ENCODE measurements at regions not wholly inside any gene's neighbourhood (a gene's known extent, or its start where the extent isn't known, plus 50 kb on each side); places are given as distances from the start of the nearest gene placed in this dataset.
A peak's percentile ranks its signal among the peaks of the same experiment; 100 is the strongest.

- H4K91ac ChIP-seq (ENCODE audit: insufficient read length, low read depth, low read length), result no peak overlapping the region
- no peak overlapping the region for H3K18ac ChIP-seq (ENCODE audit: insufficient read length, low read depth, low read length)
- TF ChIP-seq CTCF (conservative IDR thresholded peaks at IDR 0.05), result no peak
- no peak overlapping the region for H2BK5ac ChIP-seq (ENCODE audit: insufficient read length, low read length)
- no peaks in the 10 kb centered on the region for H3K9me3 ChIP-seq (ENCODE audit: control insufficient read depth, low read depth, low read length)
- H3K79me1 ChIP-seq (ENCODE audit: insufficient read depth, low read depth, low read length, poor library complexity, severe bottlenecking), result no peaks in the 10 kb centered on the region
- H3K14ac ChIP-seq (ENCODE audit: insufficient read depth, low read length), result no peak overlapping the region
- H2BK12ac ChIP-seq (ENCODE audit: insufficient read length, low read depth, low read length), result no peak overlapping the region
- no peaks in the 10 kb centered on the region for H3K23me2 ChIP-seq (ENCODE audit: insufficient read length, low read depth, low read length, poor library complexity, severe bottlenecking)
- Mint-ChIP-seq H3K36me3 (ENCODE audit: insufficient read depth in 1 of 3, low read depth in 3 of 3) (peaks cover 0 to 10% (median 4%) of the 10 kb centered on the region in 3 experiments; a peak in 5 of 7 replicates), H3K27ac (peak overlapping the region in 1 of 3 experiments; percentile 83; a peak in 2 of 7 replicates), H3K4me3 (no peak overlapping the region), H3K9me3 (peaks cover 0 to 2% of the 10 kb centered on the region in 2 experiments; a peak in 1 of 5 replicates), H3K4me1 (peaks cover 12 to 13% of the 10 kb centered on the region in 2 experiments), H3K27me3 (ENCODE audit: low read depth) (no peaks in the 10 kb centered on the region; the same call in 1 of the 2 replicates)
- H3K9ac ChIP-seq (ENCODE audit: extremely low read depth, insufficient read length, low read length), result no peak overlapping the region
- H4K20me1 ChIP-seq (ENCODE audit: control insufficient read depth, insufficient read depth, insufficient read length), result no peaks in the 10 kb centered on the region
- H2BK120ac ChIP-seq (ENCODE audit: low read depth, low read length, poor library complexity, severe bottlenecking), result no peak overlapping the region
- no peak overlapping the region for H3K56ac ChIP-seq (ENCODE audit: insufficient read length, low read depth, low read length)
- H4K8ac ChIP-seq (replicated peaks; ENCODE audit: insufficient read length, low read depth, low read length), result no peak overlapping the region
- H3K4me2 ChIP-seq (ENCODE audit: insufficient read depth, insufficient read length, low read length), result no peak overlapping the region
- no peak overlapping the region for H2AK5ac ChIP-seq (ENCODE audit: insufficient read length, low read length)
- H3K4me1 ChIP-seq (ENCODE audit: insufficient read depth, low read length), result no peaks in the 10 kb centered on the region; the same call in 1 of the 2 replicates
- no peak overlapping the region for H3T11ph ChIP-seq (ENCODE audit: low read length)
- H3K4ac ChIP-seq (ENCODE audit: low read depth, low read length), result no peak overlapping the region
- H2BK15ac ChIP-seq (ENCODE audit: low read depth, low read length), result no peak overlapping the region
- H3K23ac ChIP-seq (ENCODE audit: insufficient read length, low read depth, low read length), result no peak overlapping the region
- no CpG with 5 or more reads among the region's 5 CpGs for WGBS (ENCODE audit: extremely low coverage, insufficient read length, low lambda C conversion rate)
- no peak for DNase-seq
- no peak overlapping the region for H2BK20ac ChIP-seq (ENCODE audit: low read depth, low read length, poor library complexity, severe bottlenecking)
- no peaks in the 10 kb centered on the region for H3K27me3 ChIP-seq (ENCODE audit: insufficient read depth, low read length)
- H4K5ac ChIP-seq (ENCODE audit: insufficient read length, low read depth, low read length), result no peak overlapping the region
- no peak overlapping the region for H2AFZ ChIP-seq (ENCODE audit: low read length)
- H3K27ac ChIP-seq (ENCODE audit: insufficient read length, low read depth, low read length), result no peak overlapping the region
- no peaks in the 10 kb centered on the region for H3K79me2 ChIP-seq (ENCODE audit: insufficient read depth, low read length)
Measured at GRCh38 chr13:86051134-86052103, 252.2 kb upstream of the SLITRK6 start.

All from H9 (cell line).